Caco-2 (cell line): ENCODE measurements at regions not wholly inside any gene's neighbourhood (a gene's known extent, or its start where the extent isn't known, plus 50 kb on each side); places are given as distances from the start of the nearest gene placed in this dataset.

Source experiments
- BruUV-seq: library from RNA; stranded (reverse); fragments of 400-500 nt; replicated peaks from 2 replicates; lab custom pipeline; 2021; lab: Mats Ljungman, UMichigan
- CTCF ChIA-PET: fragments of 300-600 bp; sonication (Branson Sonifier 250); formaldehyde crosslinking; loops from one replicate; lab custom pipeline; 2022; ENCODE audit warnings: antibody characterized with exemption; lab: Charles Lee
- POLR2A ChIA-PET: fragments of 300-600 bp; sonication (Branson Sonifier 250); formaldehyde crosslinking; loops from one replicate; lab custom pipeline; 2022; ENCODE audit warnings: antibody characterized with exemption; lab: Charles Lee
- DNase-seq, 2 experiments: peaks; one replicate each; pipeline versions ENCODE4 v3.0.0 to v3.0.0-alpha.2; 2020 to 2022
- H3K27me3 ChIP-seq: replicated peaks from 2 replicates; pipeline ENCODE4 v1.6.0; 2011; ENCODE audit warnings: low read length; ENCODE audit not compliant: control insufficient read depth, insufficient read depth
- H3K36me3 ChIP-seq: 2 replicates; pipeline ENCODE4 v1.5.1; 2011; ENCODE audit warnings: low read length; ENCODE audit not compliant: control insufficient read depth, insufficient read depth
- H3K4me1 ChIP-seq: fragments of 250-450 bp; sonication (Bioruptor Pico); 2 replicates; pipeline ENCODE4 v1.5.1; 2020; ENCODE audit warnings: mild to moderate bottlenecking
- H3K4me3 ChIP-seq: 2 replicates; pipeline ENCODE4 v1.5.1; 2011; ENCODE audit warnings: low read depth, mild to moderate bottlenecking, control low read depth, low read length
- H3K9me3 ChIP-seq: fragments of 250-450 bp; sonication (Bioruptor Pico); 2 replicates; pipeline ENCODE4 v1.5.1; 2020; ENCODE audit warnings: mild to moderate bottlenecking, moderate library complexity
- H3K27ac Mint-ChIP-seq: one replicate; pipeline ENCODE4 v1.8.0; 2022; ENCODE audit warnings: mixed read lengths; ENCODE audit not compliant: unreplicated experiment
- H3K27me3 Mint-ChIP-seq: one replicate; pipeline ENCODE4 v1.8.0; 2022; ENCODE audit warnings: mixed read lengths; ENCODE audit not compliant: insufficient read depth, unreplicated experiment
- H3K36me3 Mint-ChIP-seq: one replicate; pipeline ENCODE4 v1.8.0; 2022; ENCODE audit warnings: mild to moderate bottlenecking, mixed read lengths; ENCODE audit not compliant: insufficient read depth, unreplicated experiment
- H3K4me1 Mint-ChIP-seq: one replicate; pipeline ENCODE4 v1.8.0; 2022; ENCODE audit warnings: low read depth, mixed read lengths; ENCODE audit not compliant: unreplicated experiment
- H3K4me3 Mint-ChIP-seq: one replicate; pipeline ENCODE4 v1.8.0; 2022; ENCODE audit warnings: mild to moderate bottlenecking, moderate library complexity, mixed read lengths; ENCODE audit not compliant: unreplicated experiment
- H3K9me3 Mint-ChIP-seq: one replicate; pipeline ENCODE4 v1.8.0; 2022; ENCODE audit warnings: mixed read lengths; ENCODE audit not compliant: unreplicated experiment
- intact Hi-C: fragments of 100-400 bp; cut with micrococcal nuclease; formaldehyde crosslinking; loops from one replicate; pipeline ENCODE4 v1.10.0; 2022; ENCODE audit not compliant: unreplicated experiment
- TF ChIP-seq, protein P1 (sequence below), 2 experiments: fragments of 200-600 bp in 1 of 2; IDR thresholded peaks; 1 replicate in 1 of 2; 2 replicates in 1 of 2; pipeline versions ENCODE4 v1.5.1 to v1.8.0; 2011 to 2022; ENCODE audit warnings: antibody characterized with exemption in 1 of 2, control low read depth in 1 of 2, inconsistent platforms in 1 of 2, low read depth in 1 of 2, low read length in 1 of 2, mild to moderate bottlenecking in 1 of 2, moderate library complexity in 1 of 2; ENCODE audit not compliant: insufficient read depth in 1 of 2, severe bottlenecking in 1 of 2, unreplicated experiment in 1 of 2

DNA sequence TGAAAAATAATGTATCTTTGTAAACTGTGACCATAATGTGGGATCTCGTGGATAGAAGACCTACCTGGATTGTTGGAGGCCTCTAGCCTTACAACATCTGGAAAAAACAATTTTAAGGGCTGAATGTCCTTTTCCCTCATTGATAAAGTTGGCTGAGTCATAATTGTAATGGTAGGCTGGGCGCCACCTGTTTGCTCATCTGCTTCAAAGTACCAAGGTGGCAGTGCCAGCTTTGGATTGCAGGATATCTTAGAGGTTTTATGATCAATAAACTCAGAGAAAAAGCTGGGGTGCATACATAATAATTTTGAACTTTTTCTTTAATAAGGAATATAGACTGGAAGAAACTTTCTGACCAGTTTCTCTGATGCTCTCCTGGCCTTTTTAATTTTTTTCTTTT lies 653.4 kb downstream of the MMUT start:
- H3K27me3 Mint-ChIP-seq, result no peaks in the 10 kb centered on the region
- BruUV-seq, result no TSS peak

DNA sequence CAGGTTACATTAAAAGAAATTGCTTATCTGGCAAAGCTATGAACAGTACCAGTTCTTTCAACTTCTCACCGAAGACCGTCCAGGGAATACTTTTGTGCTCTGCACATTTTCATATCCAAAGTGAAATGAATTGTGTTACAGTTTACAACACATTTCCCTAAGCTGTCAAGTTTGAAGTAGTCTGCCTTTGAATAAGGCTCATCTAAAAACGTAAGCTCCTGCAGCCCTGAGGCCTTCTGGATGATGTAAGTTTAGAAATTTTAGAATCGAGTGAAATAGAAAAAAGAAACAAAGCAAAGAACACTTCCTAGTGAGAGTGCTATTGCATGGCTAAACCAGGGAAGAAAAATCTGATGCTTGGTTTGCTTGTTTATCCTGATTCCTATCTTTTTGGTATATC lies 653.8 kb downstream of the MMUT start:
- POLR2A ChIA-PET, result no interaction called here
- H3K4me3 Mint-ChIP-seq, result no peak overlapping the region
- TF ChIP-seq, protein P1, sequence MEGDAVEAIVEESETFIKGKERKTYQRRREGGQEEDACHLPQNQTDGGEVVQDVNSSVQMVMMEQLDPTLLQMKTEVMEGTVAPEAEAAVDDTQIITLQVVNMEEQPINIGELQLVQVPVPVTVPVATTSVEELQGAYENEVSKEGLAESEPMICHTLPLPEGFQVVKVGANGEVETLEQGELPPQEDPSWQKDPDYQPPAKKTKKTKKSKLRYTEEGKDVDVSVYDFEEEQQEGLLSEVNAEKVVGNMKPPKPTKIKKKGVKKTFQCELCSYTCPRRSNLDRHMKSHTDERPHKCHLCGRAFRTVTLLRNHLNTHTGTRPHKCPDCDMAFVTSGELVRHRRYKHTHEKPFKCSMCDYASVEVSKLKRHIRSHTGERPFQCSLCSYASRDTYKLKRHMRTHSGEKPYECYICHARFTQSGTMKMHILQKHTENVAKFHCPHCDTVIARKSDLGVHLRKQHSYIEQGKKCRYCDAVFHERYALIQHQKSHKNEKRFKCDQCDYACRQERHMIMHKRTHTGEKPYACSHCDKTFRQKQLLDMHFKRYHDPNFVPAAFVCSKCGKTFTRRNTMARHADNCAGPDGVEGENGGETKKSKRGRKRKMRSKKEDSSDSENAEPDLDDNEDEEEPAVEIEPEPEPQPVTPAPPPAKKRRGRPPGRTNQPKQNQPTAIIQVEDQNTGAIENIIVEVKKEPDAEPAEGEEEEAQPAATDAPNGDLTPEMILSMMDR (IDR thresholded peaks at IDR 0.05; ENCODE audit: insufficient read depth in 1 of 2, low read depth in 1 of 2, low read length in 1 of 2, severe bottlenecking in 1 of 2, unreplicated experiment in 1 of 2), result no peak
- no peak overlapping the region for H3K4me3 ChIP-seq
- no TSS peak for BruUV-seq
- H3K9me3 ChIP-seq, result no peaks in the 10 kb centered on the region
- no peaks in the 10 kb centered on the region for H3K4me1 ChIP-seq
- no peak overlapping the region for H3K27ac Mint-ChIP-seq
- H3K9me3 Mint-ChIP-seq, result no peaks in the 10 kb centered on the region
- H3K4me1 Mint-ChIP-seq, result no peaks in the 10 kb centered on the region
- no peaks in the 10 kb centered on the region for H3K36me3 Mint-ChIP-seq
- H3K27me3 Mint-ChIP-seq, result no peaks in the 10 kb centered on the region
- H3K27me3 ChIP-seq, result no peaks in the 10 kb centered on the region
- DNase-seq, result no peak
- CTCF ChIA-PET, result no interaction called here
- no peaks in the 10 kb centered on the region for H3K36me3 ChIP-seq
- intact Hi-C loops, result no loop called here

More for the DNA sequence above, 653.4 kb downstream of the MMUT start:
- H3K4me1 Mint-ChIP-seq, result no peaks in the 10 kb centered on the region
- Histone ChIP-seq H3K4me3 (no peak overlapping the region), H3K4me1 (no peaks in the 10 kb centered on the region), H3K36me3 (no peaks in the 10 kb centered on the region), H3K27me3 (no peaks in the 10 kb centered on the region), H3K9me3 (no peaks in the 10 kb centered on the region)
- TF ChIP-seq, protein P1 (IDR thresholded peaks at IDR 0.05; ENCODE audit: insufficient read depth in 1 of 2, low read depth in 1 of 2, low read length in 1 of 2, severe bottlenecking in 1 of 2, unreplicated experiment in 1 of 2), result no peak
- no peaks in the 10 kb centered on the region for H3K9me3 Mint-ChIP-seq
- CTCF ChIA-PET, result no interaction called here
- DNase-seq, result no peak
- H3K4me3 Mint-ChIP-seq, result no peak overlapping the region
- POLR2A ChIA-PET, result no interaction called here
- intact Hi-C loops, result no loop called here
- H3K36me3 Mint-ChIP-seq, result no peaks in the 10 kb centered on the region
- H3K27ac Mint-ChIP-seq, result no peak overlapping the region

DNA sequence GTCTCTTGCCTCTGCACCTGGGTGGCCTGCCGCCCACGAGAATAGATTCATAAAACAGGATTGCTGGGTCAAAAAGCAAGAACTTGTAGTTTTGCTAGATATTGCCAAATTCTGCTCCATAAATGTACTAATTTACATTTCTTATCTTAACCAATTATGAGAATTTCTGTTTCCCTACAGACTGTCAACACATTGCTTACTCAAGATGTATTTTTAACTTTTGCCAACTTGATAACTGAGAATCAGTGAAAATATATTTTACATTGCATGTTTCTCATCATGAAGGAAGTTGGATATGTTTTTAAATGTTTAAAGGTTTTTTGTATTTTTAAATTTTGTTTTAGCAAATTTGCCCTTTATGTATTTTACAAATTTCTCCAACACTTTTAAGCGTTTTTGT lies 664.8 kb downstream of the MMUT start:
- H3K27me3 ChIP-seq, result no peaks in the 10 kb centered on the region
- H3K4me3 ChIP-seq, result no peak overlapping the region
- CTCF ChIA-PET, result no interaction called here
- H3K36me3 ChIP-seq, result no peaks in the 10 kb centered on the region
- POLR2A ChIA-PET, result no interaction called here
- BruUV-seq, result no TSS peak
- no peak for DNase-seq
- no peaks in the 10 kb centered on the region for H3K36me3 Mint-ChIP-seq
- no peaks in the 10 kb centered on the region for H3K4me1 Mint-ChIP-seq
- no peaks in the 10 kb centered on the region for H3K9me3 ChIP-seq
- TF ChIP-seq, protein P1 (IDR thresholded peaks at IDR 0.05; ENCODE audit: insufficient read depth in 1 of 2, low read depth in 1 of 2, low read length in 1 of 2, severe bottlenecking in 1 of 2, unreplicated experiment in 1 of 2), result no peak
- no peaks in the 10 kb centered on the region for H3K4me1 ChIP-seq
- H3K4me3 Mint-ChIP-seq, result no peak overlapping the region
- H3K27me3 Mint-ChIP-seq, result no peaks in the 10 kb centered on the region
- no peak overlapping the region for H3K27ac Mint-ChIP-seq
- intact Hi-C loops, result no loop called here
- H3K9me3 Mint-ChIP-seq, result no peaks in the 10 kb centered on the region
